Islet precursor cell (in vitro differentiated cells): ENCODE measurements at regions not wholly inside any gene's neighbourhood (a gene's known extent, or its start where the extent isn't known, plus 50 kb on each side); places are given as distances from the start of the nearest gene placed in this dataset.
"Not testable (repeated sequence)": the region's sequence is repeated elsewhere in the genome, so short reads cannot be mapped to it uniquely, and the experiment has no call there.

Experiments
- DNase-seq: peaks from one replicate; pipeline ENCODE4 v3.0.0-alpha.2; 2018

- no peak for DNase-seq
Observed at GRCh38 chr20:60172346-60172984, 214.2 kb downstream of the CDH26 start.

DNA sequence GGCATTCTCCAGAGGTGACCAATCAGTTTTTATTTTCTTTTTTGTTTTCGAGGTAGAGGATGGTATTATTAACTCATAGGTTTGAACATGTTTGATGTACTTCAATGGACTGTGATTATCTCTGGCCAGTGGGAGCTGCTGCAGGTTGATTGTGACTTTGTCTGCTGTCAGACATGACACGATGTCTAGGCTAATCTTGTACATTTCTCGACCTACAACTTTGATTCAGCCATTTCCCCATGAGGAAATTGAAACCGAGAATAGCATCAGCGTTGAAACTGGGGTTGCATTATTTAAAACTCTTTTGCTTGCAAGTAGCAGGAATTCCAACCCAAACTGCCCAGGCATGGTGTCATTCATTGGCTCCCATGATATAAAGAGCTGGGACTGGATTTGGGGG is 218.9 kb downstream of the CDH26 start:
- no peak for DNase-seq

GRCh38 chr20:60180986-60181385 is 222.8 kb downstream of the CDH26 start:
- DNase-seq = no peak

GRCh38 chr20:60186412-60186811 is 228.2 kb downstream of the CDH26 start:
- no peak for DNase-seq

- DNase-seq = no peak
Observed at GRCh38 chr20:60187683-60188082, 229.5 kb downstream of the CDH26 start.

DNA sequence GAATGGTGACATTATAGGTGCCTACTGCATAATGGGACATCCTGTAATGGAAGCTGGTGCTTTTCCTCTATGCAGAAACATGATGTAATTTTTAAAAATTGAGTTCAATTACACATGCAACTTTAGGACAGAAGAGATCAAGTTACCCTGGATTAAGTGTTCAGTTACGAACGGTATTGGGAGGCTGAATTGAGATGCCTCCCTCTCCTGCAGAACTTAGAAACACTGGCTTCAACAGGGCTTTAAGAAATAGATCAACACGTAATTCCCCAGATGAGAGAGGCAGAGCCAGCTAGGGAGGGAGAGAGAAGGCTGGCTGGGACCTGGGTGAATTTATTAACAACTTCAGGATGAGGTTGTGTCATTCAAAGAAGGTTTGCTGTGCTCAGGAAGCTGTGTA is 232.8 kb downstream of the CDH26 start:
- no peak for DNase-seq

GRCh38 chr20:60192326-60192725 is 234.1 kb downstream of the CDH26 start:
- no peak for DNase-seq

- not testable (repeated sequence) for DNase-seq
Observed at GRCh38 chr20:60199132-60199531, 240.9 kb downstream of the CDH26 start.

DNA sequence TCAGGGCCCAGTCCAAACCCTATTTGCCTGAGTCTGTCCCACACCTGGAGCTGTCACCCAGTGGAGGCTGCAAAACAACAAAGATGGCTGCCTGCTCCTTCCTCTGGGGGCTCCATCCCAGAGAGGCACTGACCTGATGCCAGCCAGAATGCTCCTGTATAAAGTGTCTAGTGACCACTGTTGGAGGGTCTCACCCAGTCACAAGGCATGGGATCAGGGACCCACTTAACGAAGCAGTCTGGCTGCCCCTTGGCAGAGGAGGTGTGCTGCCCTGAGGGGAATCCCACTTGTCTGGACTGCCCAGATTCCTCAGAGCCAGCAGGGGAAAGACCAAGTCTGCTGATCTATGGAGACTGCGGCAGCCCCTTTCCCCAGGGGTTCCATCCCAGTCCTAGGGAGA is 241.6 kb downstream of the CDH26 start:
- peak; percentile 41 for DNase-seq

- DNase-seq = peak; percentile 36
Observed at GRCh38 chr20:60200305-60200918, 242.2 kb downstream of the CDH26 start.

- peak; percentile 22 for DNase-seq
Observed at GRCh38 chr20:60201198-60201835, 243.1 kb downstream of the CDH26 start.

- peak; percentile 69 for DNase-seq
Observed at GRCh38 chr20:60202046-60202445, 243.8 kb downstream of the CDH26 start.

DNA sequence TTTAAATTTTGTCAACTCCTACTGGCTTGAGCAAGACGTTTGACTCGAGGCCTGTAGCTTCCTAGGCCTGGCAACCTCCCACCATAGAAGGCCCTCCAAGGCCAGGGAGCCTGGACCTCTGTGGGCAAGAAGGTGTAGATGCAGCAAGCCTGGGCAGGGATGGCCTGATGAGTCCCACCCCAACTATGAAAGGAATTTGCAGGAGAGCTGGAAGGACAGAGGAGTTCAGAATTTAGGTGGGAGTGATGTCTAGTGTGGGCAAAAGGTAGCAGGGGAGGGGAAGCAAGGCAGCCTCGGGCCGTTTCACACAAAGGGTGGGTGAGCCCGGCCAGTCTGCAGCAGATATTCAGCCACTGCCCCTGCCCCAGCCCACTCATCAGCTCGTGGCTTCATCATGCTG is 245.2 kb downstream of the CDH26 start:
- DNase-seq = peak; percentile 95

DNA sequence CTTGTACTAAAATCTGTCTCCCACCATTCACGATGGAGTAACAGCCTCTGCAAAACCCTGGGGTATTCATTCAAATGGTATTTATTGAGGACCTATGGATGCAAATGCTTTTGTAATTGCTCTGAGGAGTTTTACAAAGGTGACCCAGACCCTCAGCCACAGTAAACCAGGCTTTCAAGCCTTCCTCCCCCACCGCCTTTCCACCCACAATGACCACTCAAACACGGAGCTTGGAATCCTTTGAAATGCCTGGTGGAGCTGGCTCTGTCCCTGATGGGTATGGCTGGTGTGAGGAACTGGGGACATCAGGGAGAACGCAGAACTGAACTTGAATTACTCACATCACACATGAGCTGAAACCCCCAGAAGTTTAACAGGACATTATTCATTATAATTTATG is 246.4 kb downstream of the CDH26 start:
- peak; percentile 82 for DNase-seq

DNA sequence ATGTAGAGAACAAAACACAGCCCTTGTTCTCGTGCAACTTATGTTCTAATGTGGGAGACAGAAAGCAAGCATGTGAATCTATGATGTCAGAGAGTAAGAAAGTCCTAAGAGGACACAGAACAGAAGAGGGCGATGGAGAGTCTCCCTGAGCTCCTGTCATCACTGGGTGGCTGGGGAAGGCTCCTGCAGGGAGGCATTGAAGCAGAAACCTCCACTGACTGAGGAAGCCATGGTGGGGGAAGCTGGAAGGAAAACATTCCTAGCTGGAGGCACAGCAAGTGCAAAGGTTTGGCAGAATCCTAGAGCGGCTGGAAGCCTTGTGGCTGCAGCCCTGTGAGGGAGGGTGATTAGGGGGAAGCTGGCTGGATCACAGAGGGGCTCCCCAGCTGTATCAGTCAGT is 248.0 kb downstream of the CDH26 start:
- peak; percentile 79 for DNase-seq

GRCh38 chr20:60209048-60209447 is 250.8 kb downstream of the CDH26 start:
- no peak for DNase-seq

DNA sequence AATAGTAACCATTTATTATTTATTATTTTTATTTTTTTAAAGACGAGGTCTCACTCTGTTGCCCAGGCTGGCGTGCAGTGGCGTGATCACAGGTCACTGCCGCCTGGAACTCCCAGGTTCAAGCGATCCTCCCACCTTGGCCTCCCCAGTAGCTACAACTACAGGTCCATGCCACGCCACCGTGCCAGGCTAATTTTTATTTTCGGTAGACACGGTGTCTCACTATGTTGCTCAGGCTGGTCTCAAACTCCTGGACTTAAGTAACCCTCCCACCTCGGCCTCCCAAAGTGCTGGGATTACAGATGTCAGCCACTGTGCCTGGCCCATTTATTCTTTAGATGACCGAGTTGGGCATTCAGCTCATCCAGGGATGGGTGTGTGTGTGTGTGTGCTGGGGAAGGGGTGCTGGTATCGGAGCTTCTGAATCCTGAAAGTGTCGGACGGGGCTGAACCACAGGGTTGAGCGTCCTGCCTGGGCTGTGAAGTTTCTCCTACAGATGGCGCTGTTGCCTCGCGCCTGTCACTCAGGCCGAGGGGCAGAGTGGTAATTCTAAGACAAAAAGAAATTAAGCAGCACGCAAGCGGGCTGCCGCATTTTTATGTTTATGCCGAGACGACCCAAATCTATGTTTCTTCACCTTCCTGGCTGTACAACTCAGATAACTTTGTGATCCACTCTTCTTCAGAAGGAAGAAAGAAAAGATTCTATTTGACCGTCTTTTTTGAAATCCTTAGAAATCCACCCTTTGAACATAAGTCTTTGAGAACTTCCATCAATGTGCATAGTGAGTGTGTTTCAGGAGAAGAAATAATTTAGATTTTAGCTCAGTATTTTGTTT is 252.8 kb downstream of the CDH26 start:
- DNase-seq = peak; percentile 81

DNA sequence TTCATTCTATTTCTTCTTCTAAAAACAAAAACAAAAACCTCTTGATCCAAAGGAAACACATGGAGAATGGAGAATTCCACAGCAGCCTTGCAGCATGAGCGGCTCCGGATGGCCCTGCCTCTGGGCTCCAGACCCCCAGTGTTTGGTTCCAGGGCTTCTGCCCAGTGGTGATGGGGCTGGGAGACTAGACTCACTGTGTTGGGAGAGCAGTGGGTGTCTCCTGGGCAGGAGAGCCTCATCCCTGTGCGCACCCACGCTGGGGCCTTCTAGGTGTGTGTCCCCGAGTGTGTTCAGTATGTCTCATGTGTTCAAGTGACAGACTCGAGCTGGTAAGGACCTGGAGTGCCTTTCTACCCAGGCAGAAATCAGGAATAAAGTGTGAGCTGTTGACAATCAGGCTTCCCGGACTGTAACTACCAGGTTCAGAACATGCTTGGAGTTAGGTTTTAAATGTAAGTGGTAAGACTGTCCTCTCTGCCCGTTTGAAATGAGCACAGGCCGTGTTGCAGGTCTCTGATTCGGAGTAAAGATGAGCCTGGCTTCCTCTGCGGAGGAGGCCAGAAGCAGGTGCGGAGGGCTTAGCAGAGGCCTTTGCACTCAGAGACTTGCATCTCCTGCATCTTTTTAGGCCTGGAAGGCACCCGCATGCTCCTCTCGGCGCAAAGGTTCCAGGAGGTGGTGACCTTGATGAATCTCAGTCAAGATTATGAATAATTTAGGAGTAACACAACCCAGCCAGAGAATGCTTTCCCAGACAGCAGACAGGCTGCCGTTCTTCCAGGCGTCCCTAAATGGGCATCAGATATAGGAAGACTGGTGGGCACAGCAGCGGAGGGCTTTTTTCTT is 253.6 kb downstream of the CDH26 start:
- DNase-seq = no peak

- no peak for DNase-seq
Observed at GRCh38 chr20:60212695-60213094, 254.5 kb downstream of the CDH26 start.

DNA sequence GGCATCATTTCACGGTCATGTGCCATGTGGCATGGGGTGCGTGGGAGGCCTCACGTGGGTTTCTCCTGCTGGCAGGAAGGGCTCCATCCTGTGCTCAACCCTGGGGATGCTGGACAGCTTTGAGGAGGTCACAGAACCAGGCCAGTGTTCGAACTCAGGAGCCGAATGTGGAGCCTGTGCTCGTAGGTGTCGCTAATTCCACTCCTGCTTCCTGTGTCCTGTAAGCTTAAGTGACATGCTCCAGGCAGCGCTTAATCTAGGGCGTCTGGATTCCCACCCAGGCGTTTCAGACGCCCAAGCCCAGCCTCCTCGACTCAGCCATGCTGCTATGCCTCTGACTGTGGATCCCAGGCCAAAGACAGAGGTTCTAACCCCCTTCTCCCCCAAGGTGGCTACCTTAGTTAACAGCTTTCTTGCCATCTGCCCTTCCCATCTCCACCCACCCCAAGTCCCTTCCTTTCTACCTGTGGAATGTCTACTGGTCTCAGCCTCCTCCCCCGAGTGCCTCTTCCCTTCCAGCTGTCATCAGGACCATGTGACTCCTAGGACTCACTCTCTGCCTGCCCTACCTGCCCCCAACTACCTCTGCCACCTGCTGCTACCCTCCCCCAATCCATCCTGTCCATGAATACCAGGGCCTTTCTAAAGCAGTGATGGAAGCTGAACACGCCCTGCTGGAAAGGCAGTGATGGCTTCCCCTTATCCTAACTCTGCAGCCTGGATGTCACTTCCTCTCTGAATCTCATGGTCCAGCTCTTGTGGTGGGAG is 255.1 kb downstream of the CDH26 start:
- DNase-seq = no peak

- DNase-seq = peak; percentile 57
Observed at GRCh38 chr20:60214901-60215815, 256.9 kb downstream of the CDH26 start.
